Activated naive CD4-positive, alpha-beta T cell treated with anti-CD3 and anti-CD28 coated beads, Interleukin-2, amount 50 U/mL, for 72 hours (primary cell): ENCODE measurements at regions not wholly inside any gene's neighbourhood (a gene's known extent, or its start where the extent isn't known, plus 50 kb on each side); places are given as distances from the start of the nearest gene placed in this dataset.
"Not testable (repeated sequence)": the region's sequence is repeated elsewhere in the genome, so short reads cannot be mapped to it uniquely, and the experiment has no call there.

ENCODE experiments used
- ATAC-seq, 2 donors: fragments of 150-1000 bp; cut with Tn5 transposase; 2 replicates each; pipeline ENCODE4 v1.10.0; 2021; ENCODE audit warnings: mild to moderate bottlenecking in 2 of 2, moderate library complexity in 2 of 2
- DNase-seq, 2 donors: peaks; one replicate each; pipeline ENCODE4 v3.0.0; 2021 to 2022; ENCODE audit warnings: low spot score in 2 of 2
- H3K27ac Mint-ChIP-seq, 2 donors: one replicate each; pipeline ENCODE4 v1.8.0; 2022; ENCODE audit warnings: mild to moderate bottlenecking in 2 of 2, mixed read lengths in 2 of 2
- H3K36me3 Mint-ChIP-seq, 2 donors: one replicate each; pipeline ENCODE4 v1.8.0; 2022; ENCODE audit warnings: mixed read lengths in 2 of 2
- H3K9me3 Mint-ChIP-seq, 2 donors: one replicate each; pipeline ENCODE4 v1.8.0; 2022; ENCODE audit warnings: mixed read lengths in 2 of 2

DNA sequence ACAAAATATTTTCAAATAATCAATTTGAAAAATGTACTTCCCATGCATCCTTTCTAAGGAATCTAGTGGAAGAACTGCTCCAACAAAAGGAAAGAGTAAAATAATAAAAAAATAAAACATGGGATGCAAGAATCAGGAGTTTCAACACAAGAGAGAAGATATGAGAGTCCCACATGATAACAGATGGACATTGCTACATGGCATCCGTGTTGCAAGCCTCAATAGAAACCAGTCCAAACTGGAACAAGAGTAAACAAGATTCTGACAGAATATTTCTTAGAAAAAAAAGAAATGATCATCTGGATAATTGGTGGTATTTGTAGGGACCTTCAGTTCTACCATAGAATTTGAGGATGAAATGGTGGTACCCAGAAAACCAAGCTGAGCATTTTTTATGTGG, 186.8 kb downstream of the FRK start:
- no peak overlapping the region for H3K27ac Mint-ChIP-seq
- no peaks in the 10 kb centered on the region for H3K9me3 Mint-ChIP-seq
- no peak for DNase-seq
- ATAC-seq, result no peak
- no peaks in the 10 kb centered on the region for H3K36me3 Mint-ChIP-seq

DNA sequence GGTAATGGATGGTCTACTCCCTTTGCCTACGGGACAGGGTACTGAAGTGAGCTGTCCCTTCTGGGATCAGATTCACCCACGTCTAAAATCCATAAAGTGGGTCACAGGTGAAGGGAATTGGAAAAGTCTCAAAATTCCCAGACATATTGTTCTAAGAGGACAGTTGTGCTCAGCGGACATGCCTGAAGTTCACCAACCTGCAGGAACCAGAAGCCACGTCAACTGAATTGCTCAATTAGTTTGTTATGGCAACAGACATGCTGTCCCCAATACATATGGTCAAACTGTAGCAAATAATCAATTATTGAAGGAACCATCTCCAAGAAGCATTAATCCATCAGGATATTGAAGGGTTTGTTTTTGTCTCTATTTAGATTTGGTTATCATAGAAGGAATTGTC, 190.2 kb downstream of the FRK start:
- DNase-seq, result no peak
- Mint-ChIP-seq H3K36me3 (no peaks in the 10 kb centered on the region), H3K9me3 (no peaks in the 10 kb centered on the region), H3K27ac (no peak overlapping the region)
- no peak for ATAC-seq

DNA sequence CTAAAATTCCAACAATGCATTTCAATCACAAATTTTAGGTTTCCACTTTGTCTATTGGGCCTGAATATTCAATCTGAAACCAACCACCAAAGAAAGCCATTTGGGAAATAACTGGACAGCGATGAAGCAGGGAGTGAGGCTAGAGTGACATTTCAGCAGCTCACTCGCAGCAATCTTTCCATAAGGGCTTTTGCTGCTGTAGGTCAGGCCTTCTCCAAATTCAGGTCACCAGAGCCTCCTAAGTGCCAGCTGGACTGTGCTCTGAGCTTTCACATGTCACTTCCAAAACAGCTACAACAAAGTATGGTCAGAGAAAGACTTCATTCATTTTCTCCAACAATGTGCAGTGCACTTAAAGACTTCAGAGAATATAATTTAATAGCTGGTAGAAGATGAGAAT, 194.8 kb downstream of the FRK start:
- Mint-ChIP-seq H3K9me3 (no peaks in the 10 kb centered on the region), H3K27ac (no peak overlapping the region), H3K36me3 (no peaks in the 10 kb centered on the region)
- DNase-seq (no peak), ATAC-seq (no peak)

DNA sequence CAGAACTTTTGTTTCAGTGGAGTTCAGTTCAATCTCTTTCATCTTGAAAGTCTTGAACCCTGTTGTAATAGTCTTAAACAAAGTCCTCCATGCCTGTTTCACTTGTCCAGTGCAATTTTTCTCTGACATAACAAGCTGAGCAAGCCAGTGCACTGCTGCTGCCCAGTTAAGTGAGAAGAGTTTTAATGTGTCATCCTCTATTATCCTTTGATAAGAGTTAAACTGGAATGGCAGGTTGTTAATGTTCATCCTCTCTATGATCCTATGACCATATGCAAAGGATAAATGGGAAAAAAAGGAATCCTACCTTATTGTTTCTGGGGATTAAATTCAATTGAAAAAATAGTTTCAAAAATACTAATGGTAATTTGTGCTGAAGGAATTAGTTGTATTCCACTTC, 197.5 kb downstream of the FRK start:
- DNase-seq (no peak), ATAC-seq (no peak)
- Mint-ChIP-seq H3K36me3 (no peaks in the 10 kb centered on the region), H3K9me3 (peaks cover 0 to 4% of the 10 kb centered on the region in 2 donors), H3K27ac (no peak overlapping the region)

DNA sequence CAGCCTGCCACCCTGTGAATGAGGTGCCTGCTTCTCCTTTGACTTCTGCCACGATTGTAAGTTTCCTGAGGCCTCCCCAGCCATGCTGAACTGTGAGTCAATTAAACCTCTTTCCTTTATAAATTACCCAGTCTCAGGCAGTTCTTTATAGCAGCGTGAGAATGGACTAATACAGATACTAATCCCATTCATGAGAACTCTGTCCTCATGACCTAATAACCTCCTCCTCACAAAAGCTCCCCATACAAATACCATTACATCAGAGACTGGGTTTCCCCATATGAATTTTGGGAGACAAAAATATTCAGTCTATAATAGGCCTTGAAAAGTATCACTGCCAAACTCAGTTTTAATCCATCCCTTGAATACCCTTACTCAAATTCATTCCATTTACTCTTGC, 199.0 kb downstream of the FRK start:
- not testable (repeated sequence) for H3K27ac Mint-ChIP-seq
- peaks cover 6 to 16% of the 10 kb centered on the region in 2 donors for H3K9me3 Mint-ChIP-seq

DNA sequence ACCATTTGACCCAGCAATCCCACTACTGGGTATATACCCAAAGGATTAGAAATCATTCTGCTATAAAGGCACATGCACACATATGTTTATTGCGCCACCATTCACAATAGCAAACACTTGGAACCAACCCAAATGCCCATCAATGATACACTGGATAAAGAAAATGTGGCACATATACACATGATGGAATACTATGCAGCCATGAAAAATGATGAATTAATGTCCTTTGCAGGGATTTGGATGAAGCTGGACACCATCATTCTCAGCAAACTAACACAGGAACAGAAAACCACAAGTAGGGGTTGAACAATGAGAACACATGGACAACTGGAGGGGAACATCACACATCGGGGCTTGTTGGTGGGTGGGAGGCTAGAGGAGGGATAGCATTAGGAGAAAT, 201.1 kb downstream of the FRK start:
- DNase-seq, H3K27ac Mint-ChIP-seq, ATAC-seq: not testable (repeated sequence)
- Mint-ChIP-seq H3K9me3 (peaks cover 12 to 23% of the 10 kb centered on the region in 2 donors), H3K36me3 (peaks cover 3 to 13% of the 10 kb centered on the region in 2 donors)

More for the DNA sequence above, 199.0 kb downstream of the FRK start:
- not testable (repeated sequence) for H3K36me3 Mint-ChIP-seq, ATAC-seq, DNase-seq

DNA sequence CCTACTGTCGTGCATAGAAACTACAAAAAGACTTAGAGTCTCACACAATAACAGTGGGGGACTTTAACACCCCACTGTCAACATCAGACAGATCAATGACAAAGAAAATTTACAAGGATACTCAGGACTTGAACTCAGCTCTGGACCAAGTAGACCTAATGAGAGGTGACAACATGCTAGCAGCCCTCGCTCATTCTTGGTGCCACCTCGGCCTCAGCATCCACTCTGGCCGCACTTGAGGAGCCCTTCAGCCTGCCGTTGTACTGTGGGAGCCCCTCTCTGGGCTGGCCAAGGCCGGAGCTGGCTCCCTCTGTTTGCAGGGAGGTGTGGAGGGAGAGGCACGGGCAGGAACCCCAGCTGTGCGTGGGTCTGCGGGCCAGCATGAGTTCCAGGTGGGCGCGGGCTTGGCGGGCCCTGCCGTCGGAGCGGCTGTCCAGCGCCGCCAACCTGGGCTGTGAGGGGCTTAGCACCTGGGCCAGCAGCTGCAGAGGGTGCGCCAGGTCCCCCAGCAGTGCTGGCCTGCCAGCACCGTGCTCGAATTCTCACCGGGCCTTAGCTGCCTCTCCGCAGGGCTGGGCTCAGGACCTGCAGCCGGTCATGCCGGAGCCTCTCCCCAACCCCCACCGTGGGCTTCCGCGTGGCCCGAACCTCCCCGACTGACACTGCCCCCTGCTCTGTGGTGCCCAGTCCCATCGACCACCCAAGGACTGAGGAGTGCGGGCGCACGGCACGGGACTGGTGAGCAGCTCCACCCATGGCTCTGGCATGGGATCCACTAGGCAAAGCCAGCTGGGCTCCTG, 205.6 kb downstream of the FRK start:
- ATAC-seq, result no peak
- Mint-ChIP-seq H3K27ac (no peak overlapping the region), H3K36me3 (peaks cover 6 to 24% of the 10 kb centered on the region in 2 donors), H3K9me3 (peaks cover 21 to 40% of the 10 kb centered on the region in 2 donors)
- DNase-seq, result no peak

DNA sequence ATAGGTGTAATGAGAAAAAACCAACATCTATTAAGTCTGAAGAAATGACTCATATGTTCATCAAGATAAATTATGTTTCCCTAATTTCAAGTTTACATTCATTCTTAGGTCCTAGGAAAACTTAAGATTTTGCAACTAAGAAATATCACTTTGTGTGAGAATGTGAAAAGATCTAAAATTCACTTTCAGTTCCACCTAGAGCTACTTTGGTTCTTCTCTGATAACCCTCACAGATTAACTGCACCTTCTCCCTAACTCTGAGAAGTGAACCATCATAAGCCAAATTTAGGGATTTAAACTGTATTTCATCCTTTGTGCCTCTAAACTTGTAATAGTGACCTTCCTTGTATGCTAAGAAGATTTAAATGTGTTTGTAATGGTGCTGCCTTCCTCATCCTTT, 213.0 kb downstream of the FRK start:
- ATAC-seq, result no peak
- H3K9me3 Mint-ChIP-seq, result peaks cover 0 to 9% of the 10 kb centered on the region in 2 donors
- no peak for DNase-seq
- no peak overlapping the region for H3K27ac Mint-ChIP-seq
- H3K36me3 Mint-ChIP-seq, result no peaks in the 10 kb centered on the region

DNA sequence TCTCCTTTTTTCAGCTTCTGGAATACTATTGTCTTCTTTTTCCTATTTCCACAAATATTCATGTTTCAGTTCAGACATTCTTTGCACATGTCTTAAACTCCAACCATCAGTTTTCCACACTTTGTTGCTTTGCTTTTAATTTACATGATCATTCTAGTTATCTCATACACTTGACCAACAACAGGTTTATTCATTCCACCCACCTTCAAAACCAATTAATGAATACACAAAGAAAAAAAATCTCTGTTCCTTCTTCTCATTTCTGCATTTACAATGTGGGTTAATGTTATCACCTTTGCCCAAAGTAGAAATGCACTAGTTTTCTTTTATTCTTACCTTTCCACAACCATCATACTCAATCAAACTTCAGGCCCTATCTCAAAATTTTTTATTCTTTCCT, 216.7 kb downstream of the FRK start:
- H3K36me3 Mint-ChIP-seq, result no peaks in the 10 kb centered on the region
- no peak for DNase-seq
- ATAC-seq, result no peak
- peaks cover 0 to 9% of the 10 kb centered on the region in 2 donors for H3K9me3 Mint-ChIP-seq
- H3K27ac Mint-ChIP-seq, result no peak overlapping the region

DNA sequence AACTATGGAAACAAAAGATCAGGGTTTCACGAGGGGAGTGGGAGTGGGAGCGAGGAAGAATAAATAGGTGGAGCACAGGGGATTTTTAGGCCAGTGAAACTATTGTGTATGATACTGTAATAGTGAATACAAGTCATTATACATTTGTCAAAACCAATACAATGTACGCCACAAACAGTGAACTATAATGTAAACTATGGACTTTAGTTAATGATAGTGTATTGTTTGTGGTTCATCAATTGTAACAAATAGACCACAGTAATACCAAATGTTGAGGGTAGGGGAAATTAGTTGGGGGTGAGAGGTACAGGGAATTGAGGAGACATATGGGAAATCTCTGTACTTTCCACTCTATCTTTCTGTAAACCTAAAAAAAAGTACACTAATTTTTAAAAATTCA, 218.4 kb downstream of the FRK start:
- ATAC-seq (no peak), DNase-seq (no peak)
- Mint-ChIP-seq H3K27ac (no peak overlapping the region), H3K36me3 (no peaks in the 10 kb centered on the region), H3K9me3 (peaks cover 0 to 9% of the 10 kb centered on the region in 2 donors)

DNA sequence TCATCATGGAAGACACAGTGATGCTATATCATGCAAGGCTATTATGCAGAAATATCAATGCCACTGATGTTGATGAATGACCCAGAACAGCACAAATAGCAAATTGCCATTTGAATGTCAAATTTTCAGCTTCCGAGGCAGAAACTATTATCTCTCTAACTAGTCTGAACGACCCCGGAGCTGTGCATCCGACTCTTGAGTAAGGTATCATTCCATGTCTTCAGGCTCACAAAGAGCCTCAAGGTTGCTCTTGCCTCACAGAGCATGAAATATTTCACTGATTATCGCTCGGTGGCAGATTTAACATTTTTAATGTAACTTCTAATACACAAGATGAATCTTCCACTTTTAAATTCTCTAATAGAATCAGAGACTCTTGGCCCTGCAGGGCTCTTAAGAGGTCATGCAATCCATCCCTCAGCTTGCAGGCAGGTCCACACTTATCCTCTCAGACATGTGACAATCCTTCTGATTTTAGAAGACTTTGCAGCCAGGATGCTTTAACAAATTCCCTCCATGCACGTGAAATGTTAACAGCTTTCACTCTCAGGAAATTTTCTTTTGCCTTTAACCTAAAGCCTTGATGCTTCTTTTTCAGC, 221.0 kb downstream of the FRK start:
- ATAC-seq (no peak), DNase-seq (no peak)
- no peak overlapping the region for H3K27ac Mint-ChIP-seq
- peaks cover 9 to 13% of the 10 kb centered on the region in 2 donors for H3K9me3 Mint-ChIP-seq
- H3K36me3 Mint-ChIP-seq, result peaks cover 0 to 5% of the 10 kb centered on the region in 2 donors

DNA sequence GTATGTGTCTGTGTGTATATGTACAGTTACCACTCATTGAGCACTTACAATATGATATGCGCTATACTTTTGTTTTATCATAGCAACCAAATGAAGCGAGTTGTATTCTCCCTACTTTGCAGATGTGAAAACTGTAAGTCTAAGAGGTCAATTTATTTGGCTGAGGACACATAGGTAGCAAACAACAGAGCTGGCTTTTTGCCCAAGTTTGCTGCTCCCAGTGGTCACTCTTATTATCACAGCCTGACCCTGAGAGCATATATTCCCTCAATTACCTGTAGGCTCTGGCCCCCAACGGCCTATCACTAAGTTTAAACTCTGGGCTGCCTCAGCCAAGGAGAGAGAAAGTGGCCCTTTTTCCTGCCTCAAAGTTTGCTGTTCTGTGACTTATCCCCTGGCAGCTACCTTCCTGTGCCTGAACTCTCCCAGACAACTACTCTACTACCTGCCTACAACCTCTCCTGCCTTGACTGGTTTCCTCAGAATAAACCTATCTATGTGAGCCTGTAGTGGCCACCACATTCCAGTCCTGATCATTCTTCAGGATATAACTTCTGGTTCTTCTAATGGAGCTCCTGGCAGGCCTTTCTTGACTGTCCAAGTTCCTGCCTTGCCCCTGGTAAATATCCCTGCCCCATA, 221.8 kb downstream of the FRK start:
- DNase-seq (no peak), ATAC-seq (peak in 1 of 2 donors; percentile 40)
- no peak overlapping the region for H3K27ac Mint-ChIP-seq
- peaks cover 8 to 9% of the 10 kb centered on the region in 2 donors for H3K9me3 Mint-ChIP-seq
- H3K36me3 Mint-ChIP-seq, result peaks cover 0 to 5% of the 10 kb centered on the region in 2 donors

DNA sequence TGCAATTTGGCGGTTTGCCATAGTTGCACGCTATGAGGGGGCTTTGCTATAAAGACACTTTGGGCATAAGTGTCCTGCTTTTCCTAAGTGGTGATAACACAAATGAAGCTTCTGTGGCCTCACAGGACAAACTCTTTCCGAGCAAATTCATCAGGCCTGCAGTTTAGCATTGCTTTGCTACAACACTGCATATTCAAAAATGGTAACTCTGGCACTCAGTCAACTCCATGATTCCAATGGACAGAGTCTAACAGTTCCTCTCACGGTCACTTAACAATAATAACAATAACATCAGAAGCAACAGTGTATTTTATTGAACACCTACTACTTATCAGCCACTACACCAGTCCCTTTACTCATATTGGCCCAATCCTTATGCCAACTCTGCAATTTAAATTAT, 222.5 kb downstream of the FRK start:
- no peak overlapping the region for H3K27ac Mint-ChIP-seq
- peaks cover 4 to 9% of the 10 kb centered on the region in 2 donors for H3K9me3 Mint-ChIP-seq
- DNase-seq (no peak), ATAC-seq (no peak)
- H3K36me3 Mint-ChIP-seq, result peaks cover 0 to 5% of the 10 kb centered on the region in 2 donors

DNA sequence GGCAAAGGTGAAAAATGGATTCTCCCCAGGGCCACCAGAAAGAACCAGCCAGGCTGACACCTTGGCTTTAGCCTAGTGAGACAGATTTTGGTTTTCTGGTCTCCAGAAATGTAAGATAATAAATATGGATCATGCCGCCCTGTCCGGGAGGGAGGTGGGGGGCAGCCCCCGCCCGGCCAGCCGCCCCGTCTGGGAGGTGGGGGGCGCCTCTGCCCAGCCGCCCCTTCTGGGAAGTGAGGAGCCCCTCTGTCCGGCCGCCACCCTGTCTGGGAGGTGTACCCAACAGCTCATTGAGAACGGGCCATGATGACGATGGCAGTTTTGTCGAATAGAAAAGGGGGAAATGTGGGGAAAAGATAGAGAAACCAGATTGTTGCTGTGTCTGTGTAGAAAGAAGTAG, 224.3 kb downstream of the FRK start:
- H3K9me3 Mint-ChIP-seq, ATAC-seq, H3K27ac Mint-ChIP-seq, DNase-seq, H3K36me3 Mint-ChIP-seq: not testable (repeated sequence)

DNA sequence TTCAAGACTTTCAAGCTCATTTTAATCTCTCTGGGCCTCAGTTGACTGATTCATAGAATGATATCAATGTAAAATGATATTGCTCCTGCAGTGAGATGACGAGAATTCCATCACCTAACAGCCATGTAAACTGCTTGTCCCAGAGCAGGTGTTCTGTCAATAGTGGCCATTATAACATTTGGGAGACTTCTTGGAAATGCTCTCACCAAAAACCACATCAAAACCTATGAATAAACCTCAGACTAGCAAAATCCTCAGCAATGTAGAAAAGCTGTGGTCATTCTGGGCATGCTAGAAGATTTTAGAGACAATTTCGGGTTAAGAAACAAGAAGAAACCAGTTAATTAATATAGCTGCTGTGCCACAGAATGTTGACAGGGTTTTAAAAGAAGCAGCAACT, 225.4 kb downstream of the FRK start:
- no peak for DNase-seq
- H3K36me3 Mint-ChIP-seq, result peaks cover 0 to 5% of the 10 kb centered on the region in 2 donors
- no peak overlapping the region for H3K27ac Mint-ChIP-seq
- H3K9me3 Mint-ChIP-seq, result peaks cover 8 to 9% of the 10 kb centered on the region in 2 donors
- no peak for ATAC-seq

DNA sequence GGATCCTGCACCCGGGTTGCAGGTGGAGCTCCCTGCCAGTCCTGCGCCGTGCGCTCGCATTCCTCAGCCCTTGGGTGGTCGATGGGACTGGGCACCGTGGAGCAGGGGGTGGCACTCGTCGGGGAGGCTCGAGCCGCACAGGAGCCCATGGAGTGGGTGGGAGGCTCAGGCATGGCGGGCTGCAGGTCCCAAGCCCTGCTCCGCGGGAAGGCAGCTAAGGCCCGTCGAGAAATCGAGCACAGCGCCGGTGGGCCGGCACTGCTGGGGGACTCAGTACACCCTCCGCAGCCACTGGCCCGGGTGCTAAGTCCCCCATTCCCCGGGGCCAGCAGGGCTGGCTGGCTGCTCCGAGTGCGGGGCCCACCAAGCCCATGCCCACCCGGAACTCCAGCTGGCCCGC, 226.1 kb downstream of the FRK start:
- not testable (repeated sequence) for ATAC-seq, DNase-seq, H3K27ac Mint-ChIP-seq, H3K36me3 Mint-ChIP-seq
- peaks cover 9 to 10% of the 10 kb centered on the region in 2 donors for H3K9me3 Mint-ChIP-seq

DNA sequence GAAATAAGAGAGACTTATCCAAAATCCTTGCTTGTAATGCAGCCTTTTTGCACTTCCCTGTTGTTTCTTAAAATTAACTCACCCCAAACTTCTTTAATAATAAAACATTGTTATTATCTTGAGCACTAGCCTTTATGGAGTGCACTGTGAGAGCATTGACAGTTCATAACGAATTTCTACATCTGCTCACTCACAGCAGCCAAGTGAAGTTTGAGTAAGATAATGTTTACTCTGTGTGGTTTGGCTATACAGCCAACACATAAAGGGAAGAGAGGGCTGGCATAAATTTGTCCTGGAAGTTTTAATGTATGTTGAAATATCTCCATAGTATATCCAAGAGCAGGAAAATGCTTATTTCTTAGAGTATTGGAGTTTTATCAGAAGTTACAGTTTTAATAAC, 227.9 kb downstream of the FRK start:
- ATAC-seq (no peak), DNase-seq (no peak)
- H3K9me3 Mint-ChIP-seq, result peaks cover 9 to 10% of the 10 kb centered on the region in 2 donors
- H3K36me3 Mint-ChIP-seq, result peaks cover 0 to 5% of the 10 kb centered on the region in 2 donors
- H3K27ac Mint-ChIP-seq, result no peak overlapping the region
